Effector memory CD8-positive, alpha-beta T cell (primary cell): ENCODE measurements at regions not wholly inside any gene's neighbourhood (a gene's known extent, or its start where the extent isn't known, plus 50 kb on each side); places are given as distances from the start of the nearest gene placed in this dataset.
"Not testable (repeated sequence)": the region's sequence is repeated elsewhere in the genome, so short reads cannot be mapped to it uniquely, and the experiment has no call there.

Experiments used
- ATAC-seq: fragments of 150-1000 bp; cut with Tn5 transposase; replicated peaks from 2 replicates; pipeline ENCODE4 v1.10.0; 2021; ENCODE audit warnings: mild to moderate bottlenecking, moderate library complexity
- DNase-seq, 3 experiments: peaks; one replicate each; pipeline ENCODE4 v3.0.0; 2021
- H3K27ac Mint-ChIP-seq, 2 donors: one replicate each; pipeline ENCODE4 v1.8.0; 2022; ENCODE audit warnings: mild to moderate bottlenecking in 2 of 2, mixed read lengths in 2 of 2, moderate library complexity in 2 of 2
- H3K27me3 Mint-ChIP-seq, 2 donors: one replicate each; pipeline ENCODE4 v1.8.0; 2022; ENCODE audit warnings: mixed read lengths in 2 of 2
- H3K36me3 Mint-ChIP-seq: one replicate; pipeline ENCODE4 v1.8.0; 2022; ENCODE audit warnings: mild to moderate bottlenecking, moderate library complexity, mixed read lengths; ENCODE audit not compliant: insufficient read depth
- H3K4me1 Mint-ChIP-seq, 2 donors: one replicate each; pipeline ENCODE4 v1.8.0; 2022; ENCODE audit warnings: low read depth in 2 of 2, mixed read lengths in 2 of 2
- H3K4me3 Mint-ChIP-seq, 2 donors: one replicate each; pipeline ENCODE4 v1.8.0; 2022; ENCODE audit warnings: mild to moderate bottlenecking in 2 of 2, mixed read lengths in 2 of 2, moderate library complexity in 2 of 2
- H3K9me3 Mint-ChIP-seq, 2 donors: one replicate each; pipeline ENCODE4 v1.8.0; 2022; ENCODE audit warnings: mixed read lengths in 2 of 2

GRCh38 chrX:46330981-46331380, 214.2 kb downstream of the ZNF674 start:
- ATAC-seq (no peak), DNase-seq (no peak)
- peaks cover 18 to 31% of the 10 kb centered on the region in 2 donors for H3K27me3 Mint-ChIP-seq
- H3K4me3 Mint-ChIP-seq: no peak overlapping the region
- no peak overlapping the region for H3K27ac Mint-ChIP-seq
- no peaks in the 10 kb centered on the region for H3K4me1 Mint-ChIP-seq
- H3K9me3 Mint-ChIP-seq: no peaks in the 10 kb centered on the region
- H3K36me3 Mint-ChIP-seq: no peaks in the 10 kb centered on the region

GRCh38 chrX:46330513-46330912, 214.7 kb downstream of the ZNF674 start:
- H3K4me3 Mint-ChIP-seq: no peak overlapping the region
- H3K4me1 Mint-ChIP-seq: no peaks in the 10 kb centered on the region
- H3K27ac Mint-ChIP-seq: no peak overlapping the region
- no peaks in the 10 kb centered on the region for H3K36me3 Mint-ChIP-seq
- ATAC-seq (no peak), DNase-seq (no peak)
- no peaks in the 10 kb centered on the region for H3K9me3 Mint-ChIP-seq
- peaks cover 14 to 27% of the 10 kb centered on the region in 2 donors for H3K27me3 Mint-ChIP-seq

GRCh38 chrX:46328133-46328532, 217.1 kb downstream of the ZNF674 start:
- no peaks in the 10 kb centered on the region for H3K36me3 Mint-ChIP-seq
- no peak for DNase-seq
- H3K9me3 Mint-ChIP-seq: no peaks in the 10 kb centered on the region
- H3K27me3 Mint-ChIP-seq: peaks cover 5 to 26% of the 10 kb centered on the region in 2 donors
- no peak overlapping the region for H3K27ac Mint-ChIP-seq
- no peak overlapping the region for H3K4me3 Mint-ChIP-seq
- H3K4me1 Mint-ChIP-seq: no peaks in the 10 kb centered on the region
- no peak for ATAC-seq

- no peak overlapping the region for H3K4me3 Mint-ChIP-seq
- ATAC-seq: no peak
- no peaks in the 10 kb centered on the region for H3K9me3 Mint-ChIP-seq
- no peak for DNase-seq
- peaks cover 5 to 25% of the 10 kb centered on the region in 2 donors for H3K27me3 Mint-ChIP-seq
- no peaks in the 10 kb centered on the region for H3K4me1 Mint-ChIP-seq
- H3K36me3 Mint-ChIP-seq: no peaks in the 10 kb centered on the region
- H3K27ac Mint-ChIP-seq: no peak overlapping the region
Measured at GRCh38 chrX:46327566-46328115, 217.6 kb downstream of the ZNF674 start.

GRCh38 chrX:46326161-46326560, 219.1 kb downstream of the ZNF674 start:
- DNase-seq (no peak), ATAC-seq (no peak)
- peaks cover 0 to 18% of the 10 kb centered on the region in 2 donors for H3K27me3 Mint-ChIP-seq
- H3K4me1 Mint-ChIP-seq: no peaks in the 10 kb centered on the region
- no peaks in the 10 kb centered on the region for H3K9me3 Mint-ChIP-seq
- H3K27ac Mint-ChIP-seq: no peak overlapping the region
- H3K36me3 Mint-ChIP-seq: no peaks in the 10 kb centered on the region
- H3K4me3 Mint-ChIP-seq: no peak overlapping the region

- Mint-ChIP-seq H3K36me3 (no peaks in the 10 kb centered on the region), H3K27me3 (peaks cover 0 to 18% of the 10 kb centered on the region in 2 donors), H3K4me3 (no peak overlapping the region), H3K9me3 (no peaks in the 10 kb centered on the region), H3K4me1 (no peaks in the 10 kb centered on the region), H3K27ac (no peak overlapping the region)
- no peak for DNase-seq
- ATAC-seq: no peak
Measured at GRCh38 chrX:46325312-46325877, 219.8 kb downstream of the ZNF674 start.

- Mint-ChIP-seq H3K4me3 (no peak overlapping the region), H3K4me1 (no peaks in the 10 kb centered on the region), H3K27ac (no peak overlapping the region), H3K36me3 (no peaks in the 10 kb centered on the region), H3K27me3 (peaks cover 0 to 18% of the 10 kb centered on the region in 2 donors), H3K9me3 (no peaks in the 10 kb centered on the region)
- no peak for DNase-seq
- no peak for ATAC-seq
Measured at GRCh38 chrX:46324166-46324565, 221.1 kb downstream of the ZNF674 start.

GRCh38 chrX:46322929-46323328, 222.3 kb downstream of the ZNF674 start:
- H3K27ac Mint-ChIP-seq, H3K4me1 Mint-ChIP-seq, H3K9me3 Mint-ChIP-seq, H3K4me3 Mint-ChIP-seq, ATAC-seq, H3K36me3 Mint-ChIP-seq, DNase-seq: not testable (repeated sequence)
- H3K27me3 Mint-ChIP-seq: peaks cover 0 to 18% of the 10 kb centered on the region in 2 donors

GRCh38 chrX:46321676-46322075, 223.5 kb downstream of the ZNF674 start:
- H3K27ac Mint-ChIP-seq: no peak overlapping the region

GRCh38 chrX:46319750-46320149, 225.5 kb downstream of the ZNF674 start:
- peaks cover 0 to 4% of the 10 kb centered on the region in 2 donors for H3K27me3 Mint-ChIP-seq
- DNase-seq (no peak), ATAC-seq (no peak)
- no peak overlapping the region for H3K27ac Mint-ChIP-seq
- H3K4me1 Mint-ChIP-seq: no peaks in the 10 kb centered on the region
- H3K36me3 Mint-ChIP-seq: no peaks in the 10 kb centered on the region
- H3K9me3 Mint-ChIP-seq: no peaks in the 10 kb centered on the region
- no peak overlapping the region for H3K4me3 Mint-ChIP-seq

More at GRCh38 chrX:46321676-46322075, 223.5 kb downstream of the ZNF674 start:
- H3K36me3 Mint-ChIP-seq: no peaks in the 10 kb centered on the region
- no peaks in the 10 kb centered on the region for H3K4me1 Mint-ChIP-seq
- H3K9me3 Mint-ChIP-seq: no peaks in the 10 kb centered on the region
- H3K27me3 Mint-ChIP-seq: peaks cover 0 to 9% of the 10 kb centered on the region in 2 donors
- DNase-seq (no peak), ATAC-seq (no peak)
- no peak overlapping the region for H3K4me3 Mint-ChIP-seq

GRCh38 chrX:46318551-46318950, 226.7 kb downstream of the ZNF674 start:
- Mint-ChIP-seq H3K27me3 (no peaks in the 10 kb centered on the region), H3K27ac (no peak overlapping the region), H3K36me3 (no peaks in the 10 kb centered on the region), H3K4me1 (no peaks in the 10 kb centered on the region), H3K4me3 (no peak overlapping the region), H3K9me3 (no peaks in the 10 kb centered on the region)
- ATAC-seq: no peak
- DNase-seq: no peak

GRCh38 chrX:46317163-46317562, 228.1 kb downstream of the ZNF674 start:
- ATAC-seq: no peak
- Mint-ChIP-seq H3K36me3 (no peaks in the 10 kb centered on the region), H3K27me3 (no peaks in the 10 kb centered on the region), H3K4me1 (no peaks in the 10 kb centered on the region), H3K4me3 (no peak overlapping the region), H3K27ac (no peak overlapping the region), H3K9me3 (no peaks in the 10 kb centered on the region)
- no peak for DNase-seq

GRCh38 chrX:46311581-46312120, 233.6 kb downstream of the ZNF674 start:
- DNase-seq (no peak), ATAC-seq (no peak)
- no peaks in the 10 kb centered on the region for H3K27me3 Mint-ChIP-seq
- no peaks in the 10 kb centered on the region for H3K9me3 Mint-ChIP-seq
- H3K4me3 Mint-ChIP-seq: no peak overlapping the region
- H3K36me3 Mint-ChIP-seq: no peaks in the 10 kb centered on the region
- no peaks in the 10 kb centered on the region for H3K4me1 Mint-ChIP-seq
- H3K27ac Mint-ChIP-seq: no peak overlapping the region

GRCh38 chrX:46310815-46311497, 234.3 kb downstream of the ZNF674 start:
- Mint-ChIP-seq H3K4me1 (no peaks in the 10 kb centered on the region), H3K9me3 (no peaks in the 10 kb centered on the region), H3K27ac (no peak overlapping the region), H3K4me3 (no peak overlapping the region), H3K27me3 (peaks cover 0 to 3% of the 10 kb centered on the region in 2 donors), H3K36me3 (no peaks in the 10 kb centered on the region)
- ATAC-seq: no peak
- no peak for DNase-seq
